ENCODE measurements at regions not wholly inside any gene's neighbourhood (a gene's known extent, or its start where the extent isn't known, plus 50 kb on each side); places are given as distances from the start of the nearest gene placed in this dataset.

- H3K27ac ChIP-seq (ENCODE audit: insufficient read depth, low read depth, low read length) = no peak overlapping the region
- TF ChIP-seq POLR2AphosphoS5 (IDR thresholded peaks at IDR 0.05; ENCODE audit: insufficient read depth, low read depth, low read length) = no peak
- TF ChIP-seq MAX (IDR thresholded peaks at IDR 0.05; ENCODE audit: insufficient read depth, insufficient read length) = no peak
- TF ChIP-seq GATA2 (IDR thresholded peaks at IDR 0.05; ENCODE audit: insufficient read depth, insufficient read length, low read depth, low read length) = no peak
- no peak for TF ChIP-seq MYC (IDR thresholded peaks at IDR 0.05; ENCODE audit: low read depth, low read length)
- TF ChIP-seq CTCF (IDR thresholded peaks at IDR 0.05; ENCODE audit: extremely low read depth in 1 of 2, insufficient read depth in 1 of 2, low read depth in 1 of 2, low read length in 2 of 2) = no peak
- no peak for TF ChIP-seq JUN (IDR thresholded peaks at IDR 0.05; ENCODE audit: borderline replicate concordance, insufficient read depth, insufficient read length, low read depth)
- TF ChIP-seq POLR2A (IDR thresholded peaks at IDR 0.05; ENCODE audit: low read depth, low read length) = no peak
- TF ChIP-seq EZH2 (IDR thresholded peaks at IDR 0.05; ENCODE audit: borderline replicate concordance, low read depth, low read length, severe bottlenecking) = no peak
- no peak for TF ChIP-seq FOS (IDR thresholded peaks at IDR 0.05; ENCODE audit: borderline replicate concordance, insufficient read depth, low read length)
- no peaks in the 10 kb centered on the region for H4K20me1 ChIP-seq (replicated peaks; ENCODE audit: control insufficient read depth, extremely low read depth, insufficient read depth, low read length)
- CTCF ChIA-PET = no interaction called here
- no peaks in the 10 kb centered on the region for H3K27me3 ChIP-seq (ENCODE audit: control insufficient read depth in 2 of 2, insufficient read depth in 2 of 2, low read length in 2 of 2)
- no peak overlapping the region for H3K4me3 ChIP-seq (replicated peaks in 1 of 3; ENCODE audit: insufficient read depth in 1 of 3, low read depth in 1 of 3, low read length in 3 of 3)
- POLR2A ChIA-PET = no interaction called here
- H3K79me2 ChIP-seq (ENCODE audit: control insufficient read depth, insufficient read depth, low read length) = no peaks in the 10 kb centered on the region
- no peak for FAIRE-seq
- H3K9ac ChIP-seq (replicated peaks; ENCODE audit: extremely low read depth, insufficient read depth, low read length) = no peak overlapping the region
- no peaks in the 10 kb centered on the region for H3K4me1 ChIP-seq (ENCODE audit: control insufficient read depth, extremely low read depth, insufficient read depth, low read length)
- H2AFZ ChIP-seq (ENCODE audit: low read depth, low read length) = no peak overlapping the region
- intact Hi-C loops (cut with micrococcal nuclease) (no loop called here), dilution Hi-C loops (cut with MboI; ENCODE audit: extremely low pct_ligation_motif_present, low sequenced_read_pairs) (no loop called here)
- no TSS peak for BruUV-seq (replicated peaks)
- no peaks in the 10 kb centered on the region for H3K9me3 ChIP-seq (replicated peaks; ENCODE audit: control insufficient read depth, insufficient read depth, low read length)
- no peaks in the 10 kb centered on the region for H3K36me3 ChIP-seq (ENCODE audit: control insufficient read depth in 2 of 2, extremely low read depth in 1 of 2, insufficient read depth in 2 of 2, low read length in 2 of 2)
- no peaks in the 10 kb centered on the region for H3K9me1 ChIP-seq (replicated peaks; ENCODE audit: control insufficient read depth, extremely low read depth, insufficient read depth, low read length)
- DNase-seq (ENCODE audit: low read depth, low spot score) = no peak
- H3K4me2 ChIP-seq (ENCODE audit: insufficient read depth, low read length) = no peak overlapping the region
Observed at GRCh38 chr15:25497934-25498333, 59.1 kb upstream of the UBE3A start.
